HuH-7.5 (cell line): ENCODE measurements at regions not wholly inside any gene's neighbourhood (a gene's known extent, or its start where the extent isn't known, plus 50 kb on each side); places are given as distances from the start of the nearest gene placed in this dataset.

Experiments
- DNase-seq: peaks from one replicate; pipeline ENCODE4 v3.0.0; 2011; ENCODE audit warnings: low spot score

GRCh38 chr12:41762691-41763090 lies 382.0 kb downstream of the GXYLT1 start:
- DNase-seq = no peak

GRCh38 chr12:41745593-41745992 lies 399.1 kb downstream of the GXYLT1 start:
- no peak for DNase-seq

- DNase-seq = peak; percentile 14
Measured at GRCh38 chr12:41743835-41744234, 400.8 kb downstream of the GXYLT1 start.

- no peak for DNase-seq
Measured at GRCh38 chr12:41739066-41739465, 405.6 kb downstream of the GXYLT1 start.

- no peak for DNase-seq
Measured at GRCh38 chr12:41737423-41737822, 407.3 kb downstream of the GXYLT1 start.

GRCh38 chr12:41736436-41736835 lies 408.2 kb downstream of the GXYLT1 start:
- no peak for DNase-seq

GRCh38 chr12:41731691-41732090 lies 413.0 kb downstream of the GXYLT1 start:
- no peak for DNase-seq

- DNase-seq = no peak
Measured at GRCh38 chr12:41731061-41731460, 413.6 kb downstream of the GXYLT1 start.

GRCh38 chr12:41724216-41724615 lies 420.5 kb downstream of the GXYLT1 start:
- no peak for DNase-seq

- DNase-seq = no peak
Measured at GRCh38 chr12:41719214-41719613, 425.5 kb downstream of the GXYLT1 start.

- DNase-seq = no peak
Measured at GRCh38 chr12:41715256-41715655, 429.4 kb downstream of the GXYLT1 start.

- DNase-seq = no peak
Measured at GRCh38 chr12:41709463-41710285, 435.0 kb downstream of the GXYLT1 start.

GRCh38 chr12:41709012-41709411 lies 435.7 kb downstream of the GXYLT1 start:
- DNase-seq = no peak

GRCh38 chr12:41706376-41706775 lies 438.3 kb downstream of the GXYLT1 start:
- no peak for DNase-seq

GRCh38 chr12:41701943-41702601 lies 442.6 kb downstream of the GXYLT1 start:
- DNase-seq = no peak

GRCh38 chr12:41700940-41701339 lies 443.7 kb downstream of the GXYLT1 start:
- no peak for DNase-seq

- no peak for DNase-seq
Measured at GRCh38 chr12:41699658-41700057, 445.0 kb downstream of the GXYLT1 start.

GRCh38 chr12:41697161-41697560 lies 447.5 kb downstream of the GXYLT1 start:
- DNase-seq = no peak

GRCh38 chr12:41684997-41685396 lies 459.7 kb downstream of the GXYLT1 start:
- no peak for DNase-seq

- no peak for DNase-seq
Measured at GRCh38 chr12:41683513-41684240, 461.0 kb downstream of the GXYLT1 start.

GRCh38 chr12:41683023-41683422 lies 461.7 kb downstream of the GXYLT1 start:
- no peak for DNase-seq

- DNase-seq = no peak
Measured at GRCh38 chr12:41681898-41682297, 462.8 kb downstream of the GXYLT1 start.

- no peak for DNase-seq
Measured at GRCh38 chr12:41680155-41680554, 464.5 kb downstream of the GXYLT1 start.
